ENCODE measurements at regions not wholly inside any gene's neighbourhood (a gene's known extent, or its start where the extent isn't known, plus 50 kb on each side); places are given as distances from the start of the nearest gene placed in this dataset.

- TF ChIP-seq, protein P1, sequence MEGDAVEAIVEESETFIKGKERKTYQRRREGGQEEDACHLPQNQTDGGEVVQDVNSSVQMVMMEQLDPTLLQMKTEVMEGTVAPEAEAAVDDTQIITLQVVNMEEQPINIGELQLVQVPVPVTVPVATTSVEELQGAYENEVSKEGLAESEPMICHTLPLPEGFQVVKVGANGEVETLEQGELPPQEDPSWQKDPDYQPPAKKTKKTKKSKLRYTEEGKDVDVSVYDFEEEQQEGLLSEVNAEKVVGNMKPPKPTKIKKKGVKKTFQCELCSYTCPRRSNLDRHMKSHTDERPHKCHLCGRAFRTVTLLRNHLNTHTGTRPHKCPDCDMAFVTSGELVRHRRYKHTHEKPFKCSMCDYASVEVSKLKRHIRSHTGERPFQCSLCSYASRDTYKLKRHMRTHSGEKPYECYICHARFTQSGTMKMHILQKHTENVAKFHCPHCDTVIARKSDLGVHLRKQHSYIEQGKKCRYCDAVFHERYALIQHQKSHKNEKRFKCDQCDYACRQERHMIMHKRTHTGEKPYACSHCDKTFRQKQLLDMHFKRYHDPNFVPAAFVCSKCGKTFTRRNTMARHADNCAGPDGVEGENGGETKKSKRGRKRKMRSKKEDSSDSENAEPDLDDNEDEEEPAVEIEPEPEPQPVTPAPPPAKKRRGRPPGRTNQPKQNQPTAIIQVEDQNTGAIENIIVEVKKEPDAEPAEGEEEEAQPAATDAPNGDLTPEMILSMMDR (tag by site-specific recombination; IDR thresholded peaks at IDR 0.05), result no peak
- TF ChIP-seq ZNF114 (tag by site-specific recombination; IDR thresholded peaks at IDR 0.05), result no peak
- no peak for TF ChIP-seq ZNF18 (tag by site-specific recombination; IDR thresholded peaks at IDR 0.05)
- TF ChIP-seq ZBTB7A (tag by site-specific recombination; IDR thresholded peaks at IDR 0.05; ENCODE audit: low read depth), result no peak
- no peak for TF ChIP-seq ZNF311 (tag by site-specific recombination; IDR thresholded peaks at IDR 0.05; ENCODE audit: borderline replicate concordance)
- TF ChIP-seq ZNF560 (tag by site-specific recombination; IDR thresholded peaks at IDR 0.05; ENCODE audit: borderline replicate concordance), result no peak
- TF ChIP-seq REPIN1 (tag by site-specific recombination; IDR thresholded peaks at IDR 0.05; ENCODE audit: low read depth), result no peak
These were observed 390.8 kb upstream of the BOD1L1 start for GRCh38 chr4:14018191-14018853.

Data from HEK293 (cell line).